HUES64 (cell line): ENCODE measurements at regions not wholly inside any gene's neighbourhood (a gene's known extent, or its start where the extent isn't known, plus 50 kb on each side); places are given as distances from the start of the nearest gene placed in this dataset.
"Not testable (repeated sequence)": the region's sequence is repeated elsewhere in the genome, so short reads cannot be mapped to it uniquely, and the experiment has no call there.

Source experiments
- H3K27ac ChIP-seq: 2 replicates; pipeline ENCODE4 v1.7.0; 2013; ENCODE audit warnings: low read depth, low read length, inconsistent platforms
- H3K27me3 ChIP-seq: 2 replicates; pipeline ENCODE4 v1.6.1; 2013; ENCODE audit warnings: mild to moderate bottlenecking, low read length; ENCODE audit not compliant: insufficient read depth
- H3K36me3 ChIP-seq: 2 replicates; pipeline ENCODE4 v1.6.1; 2013; ENCODE audit warnings: mild to moderate bottlenecking, low read length; ENCODE audit not compliant: insufficient read depth
- H3K4me1 ChIP-seq: 2 replicates; pipeline ENCODE4 v1.6.1; 2013; ENCODE audit warnings: mild to moderate bottlenecking, low read length, moderate library complexity; ENCODE audit not compliant: insufficient read depth
- H3K4me3 ChIP-seq: 2 replicates; pipeline ENCODE4 v1.5.1; 2013; ENCODE audit warnings: mild to moderate bottlenecking, low read length, moderate library complexity
- H3K9ac ChIP-seq: 2 replicates; pipeline ENCODE4 v1.6.1; 2013; ENCODE audit warnings: mild to moderate bottlenecking, low read depth, low read length
- H3K9me3 ChIP-seq: 2 replicates; pipeline ENCODE4 v1.6.1; 2013; ENCODE audit warnings: low read depth, low read length; ENCODE audit not compliant: insufficient read depth
- WGBS: fragments of 150-250, 120-280 bp; methylation state at CpG from one replicate; pipeline ENCODE4 v1.1.7; 2013; ENCODE audit warnings: missing lambda C conversion rate; 5-methylcytosine and 5-hydroxymethylcytosine counted together

GRCh38 chr5:67722582-67722981 is 493.0 kb upstream of the PIK3R1 start:
- not testable (repeated sequence) for H3K4me3 ChIP-seq, H3K9me3 ChIP-seq, H3K27ac ChIP-seq, H3K9ac ChIP-seq, H3K36me3 ChIP-seq, H3K27me3 ChIP-seq, H3K4me1 ChIP-seq
- WGBS = 92% methylated on average over 2 of the region's 2 CpGs

- 97% methylated on average over 1 of the region's 2 CpGs for WGBS
Observed at GRCh38 chr5:67720162-67720772, 495.3 kb upstream of the PIK3R1 start.

DNA sequence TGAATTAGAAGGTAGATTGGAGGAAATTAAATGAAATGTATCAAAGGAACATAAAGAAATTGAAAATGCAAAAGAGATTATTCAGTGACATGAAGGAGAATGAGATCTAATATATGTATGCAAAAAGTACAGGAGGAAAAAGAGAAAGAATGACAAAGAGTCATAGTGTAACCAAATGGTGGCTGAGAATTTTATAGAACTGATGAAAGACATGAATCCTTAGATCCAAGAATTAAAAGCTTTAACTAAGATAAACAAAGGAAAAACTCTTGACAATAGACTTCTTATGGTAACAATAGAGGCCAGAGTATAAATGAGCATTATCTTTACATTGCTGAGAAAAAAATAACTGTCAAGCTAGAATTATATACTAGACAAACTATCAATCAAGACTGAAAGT is 505.4 kb upstream of the CD180 start:
- no peaks in the 10 kb centered on the region for H3K27me3 ChIP-seq
- H3K9me3 ChIP-seq = peaks cover 17% of the 10 kb centered on the region
- no peaks in the 10 kb centered on the region for H3K36me3 ChIP-seq
- H3K4me3 ChIP-seq = no peak overlapping the region
- no peak overlapping the region for H3K9ac ChIP-seq
- H3K4me1 ChIP-seq = no peaks in the 10 kb centered on the region
- no peak overlapping the region for H3K27ac ChIP-seq

More at GRCh38 chr5:67720162-67720772, 495.3 kb upstream of the PIK3R1 start:
- no peaks in the 10 kb centered on the region for H3K36me3 ChIP-seq
- no peak overlapping the region for H3K27ac ChIP-seq
- no peak overlapping the region for H3K4me3 ChIP-seq
- no peak overlapping the region for H3K9ac ChIP-seq
- no peaks in the 10 kb centered on the region for H3K4me1 ChIP-seq
- no peaks in the 10 kb centered on the region for H3K27me3 ChIP-seq
- H3K9me3 ChIP-seq = no peaks in the 10 kb centered on the region

- Histone ChIP-seq H3K9ac (no peak overlapping the region), H3K4me1 (no peaks in the 10 kb centered on the region), H3K27me3 (no peaks in the 10 kb centered on the region), H3K9me3 (peaks cover 17% of the 10 kb centered on the region), H3K36me3 (no peaks in the 10 kb centered on the region), H3K27ac (no peak overlapping the region), H3K4me3 (no peak overlapping the region)
Observed at GRCh38 chr5:67699560-67699959, 503.0 kb upstream of the CD180 start.

DNA sequence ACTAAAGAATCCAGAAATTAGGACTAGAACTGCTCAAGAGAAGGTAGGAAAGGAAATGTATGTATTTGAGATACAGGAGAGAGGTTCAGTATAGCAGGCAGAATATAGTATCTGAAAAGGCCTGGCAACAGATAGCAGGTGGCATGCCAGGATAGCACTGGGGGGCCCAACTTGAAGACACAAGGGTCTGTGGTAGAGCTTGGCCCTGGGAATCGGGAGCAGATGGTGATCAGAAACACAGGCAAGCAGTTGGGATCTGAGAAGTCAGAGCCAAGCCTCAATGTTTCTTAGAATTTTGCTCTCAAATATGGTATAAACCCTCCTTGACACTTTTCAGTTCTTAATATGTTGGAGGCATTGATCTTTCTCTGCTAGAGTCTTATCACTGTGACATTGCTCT is 499.8 kb upstream of the CD180 start:
- Histone ChIP-seq H3K27me3 (no peaks in the 10 kb centered on the region), H3K36me3 (no peaks in the 10 kb centered on the region), H3K27ac (no peak overlapping the region), H3K9me3 (no peaks in the 10 kb centered on the region), H3K4me1 (no peaks in the 10 kb centered on the region), H3K4me3 (no peak overlapping the region), H3K9ac (no peak overlapping the region)
- WGBS = 94% methylated on average over 1 of the region's 1 CpG

DNA sequence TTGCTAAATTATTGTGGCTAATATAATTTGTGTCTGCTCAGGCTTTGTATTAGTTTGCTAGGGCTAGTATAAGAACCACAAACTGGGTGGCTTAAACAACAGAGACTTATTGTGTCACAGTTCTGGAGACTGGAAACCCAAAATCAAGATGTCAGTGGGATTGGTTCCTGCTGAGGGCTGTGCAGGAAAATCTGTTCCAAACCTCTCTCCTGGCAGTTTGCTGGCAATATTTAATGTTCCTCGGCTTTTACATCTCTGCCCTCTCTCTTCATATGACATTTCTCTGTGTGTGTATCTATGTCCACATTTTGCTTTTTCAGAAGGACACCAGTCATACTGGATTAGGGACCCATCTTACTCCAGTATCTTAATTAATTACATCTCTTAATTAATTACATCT is 498.8 kb upstream of the CD180 start:
- WGBS = 83% methylated on average over 1 of the region's 1 CpG
- Histone ChIP-seq H3K4me1 (no peaks in the 10 kb centered on the region), H3K9me3 (no peaks in the 10 kb centered on the region), H3K27me3 (no peaks in the 10 kb centered on the region), H3K9ac (no peak overlapping the region), H3K27ac (no peak overlapping the region), H3K4me3 (no peak overlapping the region), H3K36me3 (no peaks in the 10 kb centered on the region)

- Histone ChIP-seq H3K27ac (no peak overlapping the region), H3K36me3 (no peaks in the 10 kb centered on the region), H3K9me3 (no peaks in the 10 kb centered on the region), H3K27me3 (no peaks in the 10 kb centered on the region), H3K9ac (no peak overlapping the region), H3K4me1 (no peaks in the 10 kb centered on the region), H3K4me3 (no peak overlapping the region)
- 97% methylated on average over 2 of the region's 3 CpGs for WGBS
Observed at GRCh38 chr5:67694810-67695191, 498.2 kb upstream of the CD180 start.

DNA sequence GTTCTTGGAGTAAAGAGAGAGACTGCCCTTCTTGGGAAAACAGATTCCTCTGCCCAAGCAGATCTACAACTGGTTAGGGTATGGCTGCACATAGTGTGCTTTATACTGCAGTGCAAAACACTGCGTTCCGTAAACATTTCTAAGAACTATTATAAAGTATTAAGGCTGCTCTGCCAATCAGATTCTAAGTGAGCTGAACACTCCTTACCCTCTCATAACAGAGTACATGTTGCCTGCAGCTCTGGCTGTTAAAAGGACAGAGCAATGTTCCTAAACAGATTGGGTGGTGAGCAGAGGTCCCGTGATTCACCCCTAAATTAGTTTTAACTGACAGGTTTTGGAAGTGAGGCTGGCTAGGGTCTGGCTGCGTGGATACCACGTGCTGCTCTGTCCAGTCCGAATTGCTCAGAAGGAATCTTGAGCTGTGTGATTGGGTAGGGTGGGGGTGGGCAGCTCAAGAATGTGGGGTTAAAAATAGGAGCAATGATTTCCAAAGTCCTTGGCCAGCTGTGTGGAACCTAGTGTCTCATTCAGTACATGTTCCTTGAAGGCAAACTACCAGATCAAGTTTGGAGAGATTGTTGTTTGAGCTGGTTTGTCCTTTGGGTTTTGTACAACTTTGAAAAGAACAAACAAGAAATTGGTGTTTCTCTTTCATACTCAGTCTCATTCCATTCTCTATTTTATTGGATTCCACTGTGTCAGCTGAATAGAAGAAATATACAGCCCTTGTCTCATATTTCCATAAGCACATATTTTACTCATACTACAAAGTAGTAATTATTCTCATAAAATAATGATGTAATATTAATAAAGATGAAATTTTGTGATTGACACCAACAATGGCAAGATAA is 497.6 kb upstream of the CD180 start:
- H3K27me3 ChIP-seq = no peaks in the 10 kb centered on the region
- no peak overlapping the region for H3K9ac ChIP-seq
- no peaks in the 10 kb centered on the region for H3K9me3 ChIP-seq
- H3K4me3 ChIP-seq = no peak overlapping the region
- H3K36me3 ChIP-seq = no peaks in the 10 kb centered on the region
- H3K4me1 ChIP-seq = no peaks in the 10 kb centered on the region
- WGBS = 93% methylated on average over 4 of the region's 6 CpGs
- H3K27ac ChIP-seq = no peak overlapping the region

DNA sequence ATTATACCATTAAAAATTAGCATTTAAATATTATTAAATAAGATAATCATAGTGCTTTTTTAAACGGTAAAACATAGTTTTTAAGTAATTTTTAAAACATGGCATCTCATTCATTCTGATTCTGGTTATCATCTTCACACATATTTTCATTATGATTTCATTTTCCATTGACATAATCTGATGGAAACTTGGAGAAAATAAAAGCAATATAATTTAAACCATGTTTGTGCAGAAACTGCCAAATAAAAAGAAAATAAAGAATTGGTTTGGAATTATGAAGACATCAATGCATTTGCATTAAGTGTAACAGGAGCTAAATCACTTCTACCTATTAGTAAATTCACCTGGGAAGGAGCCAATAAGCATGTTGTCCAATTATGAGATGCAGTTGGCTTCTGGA is 490.1 kb upstream of the CD180 start:
- WGBS = no CpG with 5 or more reads among the region's 1 CpG

DNA sequence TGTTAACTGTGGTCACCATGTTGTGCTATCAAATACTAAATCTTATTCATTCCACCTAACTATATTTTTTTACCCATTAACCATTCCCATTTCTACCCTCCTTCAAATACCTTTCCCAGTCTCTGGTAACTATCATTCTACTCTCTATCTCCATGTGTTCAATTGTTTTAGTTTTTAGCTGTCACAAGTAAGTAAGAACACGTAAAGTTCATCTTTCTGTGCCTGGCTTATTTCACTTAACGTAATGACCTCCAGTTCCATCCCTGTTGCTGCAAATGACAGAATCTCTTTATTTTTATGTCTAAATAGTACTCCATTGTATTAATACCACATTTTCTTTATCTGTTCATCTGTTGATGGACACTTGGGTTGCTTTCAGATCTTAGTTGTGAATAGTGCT is 485.1 kb upstream of the CD180 start:
- 85% methylated on average over 2 of the region's 2 CpGs for WGBS

More for the DNA sequence above, 490.1 kb upstream of the CD180 start:
- no peaks in the 10 kb centered on the region for H3K27me3 ChIP-seq
- H3K4me3 ChIP-seq = no peak overlapping the region
- H3K9ac ChIP-seq = no peak overlapping the region
- no peak overlapping the region for H3K27ac ChIP-seq
- H3K36me3 ChIP-seq = no peaks in the 10 kb centered on the region
- no peaks in the 10 kb centered on the region for H3K4me1 ChIP-seq
- peaks cover 5% of the 10 kb centered on the region; the same call in 1 of the 2 replicates for H3K9me3 ChIP-seq

DNA sequence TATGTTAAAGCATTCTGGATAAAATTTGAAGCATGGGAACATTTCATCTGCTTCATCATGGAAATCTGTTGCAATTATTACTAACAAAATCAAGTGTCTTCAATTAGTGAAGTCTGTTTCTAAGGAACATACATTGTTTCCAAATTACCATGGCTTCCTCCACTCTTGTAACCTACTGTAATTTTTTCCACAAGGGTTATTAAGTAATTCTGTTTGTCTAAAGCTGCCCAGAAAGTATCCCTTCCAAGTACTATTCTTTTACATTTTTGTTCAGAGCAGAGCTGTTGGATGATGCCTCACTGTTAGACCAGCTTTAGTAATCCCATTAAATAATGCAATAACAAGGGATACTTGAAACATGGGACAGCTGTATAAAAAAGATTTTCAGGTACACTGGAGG is 483.5 kb upstream of the CD180 start:
- no peak overlapping the region for H3K27ac ChIP-seq
- H3K36me3 ChIP-seq = no peaks in the 10 kb centered on the region
- no peaks in the 10 kb centered on the region for H3K27me3 ChIP-seq
- H3K9ac ChIP-seq = no peak overlapping the region
- peaks cover 11% of the 10 kb centered on the region for H3K4me1 ChIP-seq
- H3K9me3 ChIP-seq = peaks cover 3% of the 10 kb centered on the region; the same call in 1 of the 2 replicates
- H3K4me3 ChIP-seq = no peak overlapping the region

More for the DNA sequence above, 485.1 kb upstream of the CD180 start:
- Histone ChIP-seq H3K27ac (no peak overlapping the region), H3K9me3 (peaks cover 5% of the 10 kb centered on the region; the same call in 1 of the 2 replicates), H3K27me3 (no peaks in the 10 kb centered on the region), H3K4me1 (peaks cover 11% of the 10 kb centered on the region), H3K36me3 (no peaks in the 10 kb centered on the region), H3K9ac (no peak overlapping the region), H3K4me3 (no peak overlapping the region)
